Lower leg skin (tissue), 3 donors: ENCODE measurements at regions not wholly inside any gene's neighbourhood (a gene's known extent, or its start where the extent isn't known, plus 50 kb on each side); places are given as distances from the start of the nearest gene placed in this dataset.

Experiments
- POLR2A ChIP-seq, 2 donors: fragments of 450-650 bp; IDR thresholded peaks; one replicate each; pipeline ENCODE4 v1.6.1; 2016 to 2017; ENCODE audit warnings: antibody characterized with exemption in 2 of 2, mild to moderate bottlenecking in 1 of 2, moderate library complexity in 1 of 2
- TF ChIP-seq, protein P1 (sequence below), 3 donors: fragments of 450-650 bp; IDR thresholded peaks; one replicate each; pipeline ENCODE4 v1.5.1; 2016; ENCODE audit warnings: antibody characterized with exemption in 3 of 3, mild to moderate bottlenecking in 3 of 3, moderate library complexity in 2 of 3

DNA sequence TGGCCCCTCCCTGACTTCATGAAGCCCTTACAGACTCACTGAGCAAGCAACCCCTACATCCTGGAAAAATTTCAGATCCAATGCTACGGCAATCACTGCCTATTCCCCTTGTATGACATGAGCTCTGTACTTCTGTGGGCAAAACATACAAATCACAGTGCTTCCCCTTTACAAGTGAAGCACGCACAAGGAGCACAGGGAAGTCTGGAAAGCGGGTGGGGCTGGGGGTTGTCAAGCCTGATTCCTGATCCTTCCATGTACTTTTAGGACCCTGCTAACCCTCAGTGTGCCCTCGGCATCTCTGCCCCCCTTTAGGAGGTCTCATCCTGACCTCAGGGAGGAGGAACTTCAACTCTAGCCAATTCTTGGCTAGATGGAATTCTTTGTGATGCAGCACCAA is 405.7 kb upstream of the POU3F1 start:
- TF ChIP-seq POLR2A (IDR thresholded peaks at IDR 0.05), result no peak
- TF ChIP-seq, protein P1, sequence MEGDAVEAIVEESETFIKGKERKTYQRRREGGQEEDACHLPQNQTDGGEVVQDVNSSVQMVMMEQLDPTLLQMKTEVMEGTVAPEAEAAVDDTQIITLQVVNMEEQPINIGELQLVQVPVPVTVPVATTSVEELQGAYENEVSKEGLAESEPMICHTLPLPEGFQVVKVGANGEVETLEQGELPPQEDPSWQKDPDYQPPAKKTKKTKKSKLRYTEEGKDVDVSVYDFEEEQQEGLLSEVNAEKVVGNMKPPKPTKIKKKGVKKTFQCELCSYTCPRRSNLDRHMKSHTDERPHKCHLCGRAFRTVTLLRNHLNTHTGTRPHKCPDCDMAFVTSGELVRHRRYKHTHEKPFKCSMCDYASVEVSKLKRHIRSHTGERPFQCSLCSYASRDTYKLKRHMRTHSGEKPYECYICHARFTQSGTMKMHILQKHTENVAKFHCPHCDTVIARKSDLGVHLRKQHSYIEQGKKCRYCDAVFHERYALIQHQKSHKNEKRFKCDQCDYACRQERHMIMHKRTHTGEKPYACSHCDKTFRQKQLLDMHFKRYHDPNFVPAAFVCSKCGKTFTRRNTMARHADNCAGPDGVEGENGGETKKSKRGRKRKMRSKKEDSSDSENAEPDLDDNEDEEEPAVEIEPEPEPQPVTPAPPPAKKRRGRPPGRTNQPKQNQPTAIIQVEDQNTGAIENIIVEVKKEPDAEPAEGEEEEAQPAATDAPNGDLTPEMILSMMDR (IDR thresholded peaks at IDR 0.05), result no peak
